CD14-positive monocyte (primary cell): ENCODE measurements at regions not wholly inside any gene's neighbourhood (a gene's known extent, or its start where the extent isn't known, plus 50 kb on each side); places are given as distances from the start of the nearest gene placed in this dataset.

Experiments
- DNase-seq, 3 donors: peaks; one replicate each; pipeline ENCODE4 v3.0.0-alpha.2; 2011 to 2022
- H2AFZ ChIP-seq: 2 replicates; pipeline ENCODE4 v1.6.0; 2012; ENCODE audit warnings: mild to moderate bottlenecking, low read depth, low read length, inconsistent platforms; ENCODE audit not compliant: insufficient read depth, poor library complexity, severe bottlenecking
- H3K27ac ChIP-seq, 2 donors: 1 replicate in 1 of 2; 2 replicates in 1 of 2; pipeline ENCODE4 v1.5.1; 2012 to 2013; ENCODE audit warnings: low read length in 2 of 2, control low read depth in 1 of 2, inconsistent platforms in 1 of 2, low read depth in 1 of 2, mild to moderate bottlenecking in 1 of 2
- H3K27me3 ChIP-seq, 2 donors: one replicate each; pipeline versions ENCODE4 v1.6.0 to v1.6.1; 2011 to 2013; ENCODE audit warnings: low read length in 2 of 2; ENCODE audit not compliant: control insufficient read depth in 2 of 2, insufficient read depth in 2 of 2
- H3K36me3 ChIP-seq, 2 donors: replicated peaks in 1 of 2; 1 replicate in 1 of 2; 2 replicates in 1 of 2; pipeline versions ENCODE4 v1.5.1 to v1.6.1; 2012 to 2013; ENCODE audit warnings: low read length in 2 of 2, control low read depth in 1 of 2, inconsistent platforms in 1 of 2, mild to moderate bottlenecking in 1 of 2; ENCODE audit not compliant: insufficient read depth in 2 of 2, control insufficient read depth in 1 of 2
- H3K4me1 ChIP-seq, 2 donors: 1 replicate in 1 of 2; 2 replicates in 1 of 2; pipeline versions ENCODE4 v1.5.1 to v1.6.1; 2012 to 2013; ENCODE audit warnings: low read length in 2 of 2, control low read depth in 1 of 2, inconsistent platforms in 1 of 2, mild to moderate bottlenecking in 1 of 2, moderate library complexity in 1 of 2; ENCODE audit not compliant: insufficient read depth in 2 of 2, control insufficient read depth in 1 of 2
- H3K4me2 ChIP-seq: replicated peaks from 2 replicates; pipeline ENCODE3; 2012; ENCODE audit warnings: low read length, moderate library complexity, mild to moderate bottlenecking; ENCODE audit not compliant: poor library complexity, severe bottlenecking; ENCODE audit errors: extremely low read depth
- H3K4me3 ChIP-seq, 3 experiments: fragments of 200-600 bp in 1 of 3; sonication (generic) in 1 of 3; replicated peaks in 1 of 3; 1 replicate in 2 of 3; 2 replicates in 1 of 3; pipeline ENCODE4 v1.5.1; 2011 to 2013; ENCODE audit warnings: low read length in 3 of 3, mild to moderate bottlenecking in 3 of 3, control low read depth in 2 of 3, low read depth in 2 of 3, inconsistent platforms in 1 of 3, moderate library complexity in 1 of 3
- H3K79me2 ChIP-seq: 2 replicates; pipeline ENCODE4 v1.6.0; 2012; ENCODE audit warnings: mild to moderate bottlenecking, control low read depth, inconsistent platforms, low read length, moderate library complexity; ENCODE audit not compliant: insufficient read depth
- H3K9ac ChIP-seq: 2 replicates; pipeline ENCODE4 v1.6.0; 2017; ENCODE audit warnings: low read length, mild to moderate bottlenecking; ENCODE audit not compliant: insufficient read depth, poor library complexity, severe bottlenecking
- H3K9me3 ChIP-seq, 2 donors: replicated peaks in 1 of 2; 1 replicate in 1 of 2; 2 replicates in 1 of 2; pipeline versions ENCODE4 v1.5.1 to v1.6.1; 2012 to 2013; ENCODE audit warnings: low read length in 2 of 2, control low read depth in 1 of 2; ENCODE audit not compliant: control insufficient read depth in 1 of 2, insufficient read depth in 1 of 2
- H4K20me1 ChIP-seq: 2 replicates; pipeline ENCODE4 v1.6.0; 2012; ENCODE audit warnings: mild to moderate bottlenecking, low read length, control low read depth, moderate library complexity; ENCODE audit not compliant: insufficient read depth
- H3K27ac Mint-ChIP-seq, 7 donors: one replicate each; pipeline ENCODE4 v1.8.0; 2020; ENCODE audit warnings: mild to moderate bottlenecking in 7 of 7, mixed read lengths in 7 of 7, moderate library complexity in 6 of 7, inconsistent platforms in 2 of 7
- H3K27me3 Mint-ChIP-seq, 3 donors: one replicate each; pipeline ENCODE4 v1.8.0; 2021 to 2022; ENCODE audit warnings: low read depth in 3 of 3, mild to moderate bottlenecking in 3 of 3, mixed read lengths in 3 of 3, moderate library complexity in 3 of 3, inconsistent platforms in 1 of 3
- H3K36me3 Mint-ChIP-seq, 2 donors: one replicate each; pipeline ENCODE4 v1.8.0; 2020; ENCODE audit warnings: mixed read lengths in 2 of 2, inconsistent platforms in 1 of 2, mild to moderate bottlenecking in 1 of 2
- H3K4me1 Mint-ChIP-seq: one replicate; pipeline ENCODE4 v1.8.0; 2020; ENCODE audit warnings: mild to moderate bottlenecking, mixed read lengths
- H3K4me3 Mint-ChIP-seq, 2 donors: one replicate each; pipeline ENCODE4 v1.8.0; 2020; ENCODE audit warnings: mild to moderate bottlenecking in 2 of 2, mixed read lengths in 2 of 2, moderate library complexity in 1 of 2
- H3K9me3 Mint-ChIP-seq, 7 donors: one replicate each; pipeline ENCODE4 v1.8.0; 2020 to 2022; ENCODE audit warnings: mixed read lengths in 7 of 7, mild to moderate bottlenecking in 6 of 7, moderate library complexity in 6 of 7, inconsistent platforms in 2 of 7
- CTCF ChIP-seq: fragments of 200-600 bp; IDR thresholded peaks from one replicate; pipeline ENCODE4 v1.8.0; 2022; ENCODE audit warnings: antibody characterized with exemption, mild to moderate bottlenecking
- WGBS: methylation state at CpG from one replicate; pipeline ENCODE4 v1.1.5; 2013; ENCODE audit warnings: missing lambda C conversion rate; ENCODE audit not compliant: insufficient coverage; 5-methylcytosine and 5-hydroxymethylcytosine counted together
- intact Hi-C, 2 donors: fragments of 100-400 bp; cut with micrococcal nuclease; formaldehyde crosslinking; loops; one replicate each; pipeline versions ENCODE4 v1.15.0 to v1.15.1; 2023

- Histone ChIP-seq H3K9ac (no peak overlapping the region), H3K9me3 (peaks cover 0 to 7% of the 10 kb centered on the region in 2 donors), H3K27me3 (no peaks in the 10 kb centered on the region), H3K79me2 (no peaks in the 10 kb centered on the region), H3K4me2 (no peak overlapping the region), H3K4me1 (no peaks in the 10 kb centered on the region), H3K36me3 (no peaks in the 10 kb centered on the region), H3K27ac (no peak overlapping the region), H2AFZ (no peak overlapping the region), H3K4me3 (no peak overlapping the region), H4K20me1 (no peaks in the 10 kb centered on the region)
- no peaks in the 10 kb centered on the region for H3K4me1 Mint-ChIP-seq
- H3K27me3 Mint-ChIP-seq = peaks cover 0 to 2% (median under 1%) of the 10 kb centered on the region in 3 donors
- no peak overlapping the region for H3K4me3 Mint-ChIP-seq
- no peaks in the 10 kb centered on the region for H3K36me3 Mint-ChIP-seq
- peaks cover 3 to 20% (median 13%) of the 10 kb centered on the region in 7 donors for H3K9me3 Mint-ChIP-seq
- DNase-seq = no peak
- no peak overlapping the region for H3K27ac Mint-ChIP-seq
- intact Hi-C loops = no loop called here
- TF ChIP-seq CTCF = no peak
Observed at GRCh38 chr9:91111226-91111625, 250.5 kb downstream of the AUH start.

- Histone ChIP-seq H3K79me2 (no peaks in the 10 kb centered on the region), H3K9me3 (peaks cover 0 to 7% of the 10 kb centered on the region in 2 donors), H4K20me1 (no peaks in the 10 kb centered on the region), H3K9ac (no peak overlapping the region), H3K27ac (no peak overlapping the region), H3K27me3 (no peaks in the 10 kb centered on the region), H3K4me2 (no peak overlapping the region), H3K36me3 (no peaks in the 10 kb centered on the region), H3K4me1 (no peaks in the 10 kb centered on the region), H3K4me3 (no peak overlapping the region), H2AFZ (no peak overlapping the region)
- Mint-ChIP-seq H3K27me3 (peaks cover 1 to 5% (median 2%) of the 10 kb centered on the region in 3 donors), H3K9me3 (peaks cover 3 to 20% (median 13%) of the 10 kb centered on the region in 7 donors), H3K27ac (no peak overlapping the region), H3K36me3 (no peaks in the 10 kb centered on the region), H3K4me3 (no peak overlapping the region), H3K4me1 (no peaks in the 10 kb centered on the region)
- no peak for DNase-seq
- intact Hi-C loops = no loop called here
- no peak for TF ChIP-seq CTCF
- 95% methylated on average over 5 of the region's 6 CpGs for WGBS
Observed at GRCh38 chr9:91111876-91112275, 249.8 kb downstream of the AUH start.
